ENCODE measurements at regions not wholly inside any gene's neighbourhood (a gene's known extent, or its start where the extent isn't known, plus 50 kb on each side); places are given as distances from the start of the nearest gene placed in this dataset.
A peak's percentile ranks its signal among the peaks of the same experiment; 100 is the strongest.
"Not testable (repeated sequence)": the region's sequence is repeated elsewhere in the genome, so short reads cannot be mapped to it uniquely, and the experiment has no call there.

GRCh38 chr3:193822492-193823212 lies 229.6 kb downstream of the OPA1 start:
- intact Hi-C loops (cut with DNase I; ENCODE audit: low total_unique reads) = no loop called here

GRCh38 chr3:193823213-193823605 lies 230.2 kb downstream of the OPA1 start:
- DNase-seq; H3K36me3 ChIP-seq; intact Hi-C loops (cut with DNase I; ENCODE audit: low total_unique reads); H3K4me3 ChIP-seq; H3K9me3 ChIP-seq; H3K27me3 ChIP-seq; H3K27ac ChIP-seq: not testable (repeated sequence)
- peaks cover 0 to 17% (median 0%) of the 10 kb centered on the region in 4 donors for H3K4me1 ChIP-seq
- 91 to 98% (median 95%) methylated on average over 3 of the region's 3 CpGs for WGBS, 5 donors

More at GRCh38 chr3:193822492-193823212, 229.6 kb downstream of the OPA1 start:
- H3K36me3 ChIP-seq = no peaks in the 10 kb centered on the region
- no peak for DNase-seq
- no peaks in the 10 kb centered on the region for H3K27me3 ChIP-seq
- no peak overlapping the region for H3K27ac ChIP-seq
- H3K4me3 ChIP-seq = no peak overlapping the region
- H3K4me1 ChIP-seq = peaks cover 0 to 17% (median 3%) of the 10 kb centered on the region in 4 donors
- no peaks in the 10 kb centered on the region for H3K9me3 ChIP-seq
- 80 to 90% (median 85%) methylated on average over 3 of the region's 3 CpGs for WGBS, 5 donors
- no peak for TF ChIP-seq CTCF (IDR thresholded peaks at IDR 0.05)
- no peak for TF ChIP-seq POLR2AphosphoS5 (IDR thresholded peaks at IDR 0.05)

DNA sequence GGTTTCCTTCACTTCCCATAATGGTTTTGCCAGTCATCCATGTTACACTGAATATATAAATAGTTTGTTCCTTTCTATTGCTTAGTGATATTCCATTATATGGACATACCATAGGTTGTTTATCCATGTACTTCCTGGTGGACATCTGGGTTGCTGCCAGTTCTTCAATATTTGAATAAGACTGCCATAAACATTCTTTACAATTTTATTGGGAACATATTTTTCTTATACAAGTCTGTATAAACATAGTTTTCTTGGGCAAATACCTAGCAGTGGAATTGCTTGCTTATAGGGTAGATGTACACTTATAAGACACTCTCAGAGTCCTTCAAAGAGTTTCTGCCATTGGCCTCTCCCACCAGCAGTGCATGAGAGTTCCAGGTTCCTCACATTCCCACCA lies 231.4 kb downstream of the OPA1 start:
- Histone ChIP-seq H3K4me1 (peaks cover 0 to 22% (median 0%) of the 10 kb centered on the region in 4 donors), H3K27me3 (no peaks in the 10 kb centered on the region), H3K36me3 (no peaks in the 10 kb centered on the region), H3K27ac (no peak overlapping the region), H3K9me3 (no peaks in the 10 kb centered on the region), H3K4me3 (no peak overlapping the region)
- DNase-seq = no peak
- intact Hi-C loops (cut with DNase I; ENCODE audit: low total_unique reads) = no loop called here
- TF ChIP-seq POLR2AphosphoS5 (IDR thresholded peaks at IDR 0.05) (no peak), POLR2A (IDR thresholded peaks at IDR 0.05) (no peak), EP300 (IDR thresholded peaks at IDR 0.05) (no peak), CTCF (IDR thresholded peaks at IDR 0.05) (no peak)

DNA sequence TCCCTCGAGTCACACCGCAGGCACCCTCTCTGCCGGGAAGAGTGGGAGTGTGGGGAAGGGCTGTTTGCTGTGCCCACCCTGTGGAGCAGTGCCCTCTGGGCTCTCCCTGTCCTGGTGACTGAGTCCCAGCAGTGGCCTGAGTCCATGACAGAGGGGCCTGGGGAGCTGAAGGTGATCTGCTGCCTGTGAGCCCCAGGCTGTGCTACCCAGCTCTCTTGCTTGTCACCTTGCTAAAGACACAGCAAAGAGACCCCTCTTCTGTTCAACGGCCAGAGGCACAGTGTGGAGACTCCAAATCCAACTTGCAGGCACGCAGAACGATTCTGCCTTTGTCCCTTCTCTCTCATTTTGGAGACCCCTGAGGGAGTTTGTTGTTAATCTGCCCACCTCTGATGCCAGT lies 232.6 kb downstream of the OPA1 start:
- intact Hi-C loops (cut with DNase I; ENCODE audit: low total_unique reads) = no loop called here
- H3K36me3 ChIP-seq = no peaks in the 10 kb centered on the region
- no peaks in the 10 kb centered on the region for H3K27me3 ChIP-seq
- TF ChIP-seq POLR2AphosphoS5 (IDR thresholded peaks at IDR 0.05) (no peak), POLR2A (IDR thresholded peaks at IDR 0.05) (no peak), EP300 (IDR thresholded peaks at IDR 0.05) (no peak), CTCF (IDR thresholded peaks at IDR 0.05) (no peak)
- peak overlapping the region in 3 of 5 donors; percentile 41 to 68 (median 48) for H3K27ac ChIP-seq
- WGBS, 5 donors = 68 to 93% (median 75%) methylated on average over 6 of the region's 6 CpGs
- DNase-seq = no peak
- H3K4me1 ChIP-seq = peaks cover 0 to 32% (median 0%) of the 10 kb centered on the region in 4 donors
- no peak overlapping the region for H3K4me3 ChIP-seq
- H3K9me3 ChIP-seq = no peaks in the 10 kb centered on the region

GRCh38 chr3:193826159-193826795 lies 233.3 kb downstream of the OPA1 start:
- peak; percentile 54 to 86 for DNase-seq
- Histone ChIP-seq H3K27ac (peak overlapping the region in 3 of 5 donors; percentile 41 to 68 (median 48)), H3K36me3 (no peaks in the 10 kb centered on the region), H3K4me1 (peaks cover 0 to 37% (median 0%) of the 10 kb centered on the region in 4 donors), H3K9me3 (no peaks in the 10 kb centered on the region), H3K27me3 (no peaks in the 10 kb centered on the region), H3K4me3 (no peak overlapping the region)
- 62 to 77% (median 63%) methylated on average over 12 of the region's 12 CpGs for WGBS, 5 donors
- intact Hi-C loops (cut with DNase I; ENCODE audit: low total_unique reads) = no loop called here
- TF ChIP-seq POLR2A (IDR thresholded peaks at IDR 0.05) (no peak), POLR2AphosphoS5 (IDR thresholded peaks at IDR 0.05) (peak in 1 of 3 donors; percentile 58), EP300 (IDR thresholded peaks at IDR 0.05) (no peak), CTCF (IDR thresholded peaks at IDR 0.05) (peak in 1 of 7 experiments; percentile 22)

Measured in stomach (tissue), 8 donors.